ENCODE measurements at regions not wholly inside any gene's neighbourhood (a gene's known extent, or its start where the extent isn't known, plus 50 kb on each side); places are given as distances from the start of the nearest gene placed in this dataset.

GRCh38 chr13:75102001-75102716 lies 379.8 kb downstream of the TBC1D4 start:
- TF ChIP-seq EZH2 (IDR thresholded peaks at IDR 0.05; ENCODE audit: borderline replicate concordance) = no peak
- no peak for TF ChIP-seq EZH2phosphoT487 (IDR thresholded peaks at IDR 0.05; ENCODE audit: low read depth, severe bottlenecking, unreplicated experiment)
- TF ChIP-seq CTCF (IDR thresholded peaks at IDR 0.05; ENCODE audit: poor library complexity) = no peak
